ENCODE measurements at regions not wholly inside any gene's neighbourhood (a gene's known extent, or its start where the extent isn't known, plus 50 kb on each side); places are given as distances from the start of the nearest gene placed in this dataset.

DNA sequence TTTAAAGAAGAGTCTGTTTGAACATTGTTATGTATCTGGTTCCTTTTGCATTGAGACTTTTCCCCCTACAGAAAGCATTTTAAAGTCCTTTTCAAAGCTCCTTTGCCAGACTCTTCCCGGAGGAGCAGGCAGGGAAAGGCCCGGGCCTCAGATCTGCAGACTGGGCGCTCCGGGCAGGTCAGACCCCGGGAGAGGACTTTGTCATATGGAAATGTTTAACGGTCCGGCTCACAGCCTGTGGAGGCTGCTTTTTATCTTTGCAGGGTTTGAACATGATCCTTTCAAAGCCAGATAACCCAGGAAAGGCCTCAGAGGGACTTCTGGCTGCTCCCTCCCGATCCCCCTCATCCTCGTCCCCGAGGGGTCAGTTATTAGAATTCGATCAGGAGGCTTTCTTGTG lies 82.1 kb upstream of the IRX2 start:
- WGBS, 2 donors = 61% methylated on average over 11 of the region's 11 CpGs
- no peak for DNase-seq
- intact Hi-C loops (cut with DNase I) = no loop called here
- Histone ChIP-seq H3K4me3 (no peak overlapping the region), H3K27ac (no peak overlapping the region), H3K27me3 (peaks cover 0 to 6% (median 0%) of the 10 kb centered on the region in 3 donors), H3K36me3 (no peaks in the 10 kb centered on the region), H3K4me1 (no peaks in the 10 kb centered on the region), H3K9me3 (no peaks in the 10 kb centered on the region)
- TF ChIP-seq, protein P1, sequence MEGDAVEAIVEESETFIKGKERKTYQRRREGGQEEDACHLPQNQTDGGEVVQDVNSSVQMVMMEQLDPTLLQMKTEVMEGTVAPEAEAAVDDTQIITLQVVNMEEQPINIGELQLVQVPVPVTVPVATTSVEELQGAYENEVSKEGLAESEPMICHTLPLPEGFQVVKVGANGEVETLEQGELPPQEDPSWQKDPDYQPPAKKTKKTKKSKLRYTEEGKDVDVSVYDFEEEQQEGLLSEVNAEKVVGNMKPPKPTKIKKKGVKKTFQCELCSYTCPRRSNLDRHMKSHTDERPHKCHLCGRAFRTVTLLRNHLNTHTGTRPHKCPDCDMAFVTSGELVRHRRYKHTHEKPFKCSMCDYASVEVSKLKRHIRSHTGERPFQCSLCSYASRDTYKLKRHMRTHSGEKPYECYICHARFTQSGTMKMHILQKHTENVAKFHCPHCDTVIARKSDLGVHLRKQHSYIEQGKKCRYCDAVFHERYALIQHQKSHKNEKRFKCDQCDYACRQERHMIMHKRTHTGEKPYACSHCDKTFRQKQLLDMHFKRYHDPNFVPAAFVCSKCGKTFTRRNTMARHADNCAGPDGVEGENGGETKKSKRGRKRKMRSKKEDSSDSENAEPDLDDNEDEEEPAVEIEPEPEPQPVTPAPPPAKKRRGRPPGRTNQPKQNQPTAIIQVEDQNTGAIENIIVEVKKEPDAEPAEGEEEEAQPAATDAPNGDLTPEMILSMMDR (IDR thresholded peaks at IDR 0.05) = no peak
- TF ChIP-seq POLR2A (IDR thresholded peaks at IDR 0.05) = no peak

DNA sequence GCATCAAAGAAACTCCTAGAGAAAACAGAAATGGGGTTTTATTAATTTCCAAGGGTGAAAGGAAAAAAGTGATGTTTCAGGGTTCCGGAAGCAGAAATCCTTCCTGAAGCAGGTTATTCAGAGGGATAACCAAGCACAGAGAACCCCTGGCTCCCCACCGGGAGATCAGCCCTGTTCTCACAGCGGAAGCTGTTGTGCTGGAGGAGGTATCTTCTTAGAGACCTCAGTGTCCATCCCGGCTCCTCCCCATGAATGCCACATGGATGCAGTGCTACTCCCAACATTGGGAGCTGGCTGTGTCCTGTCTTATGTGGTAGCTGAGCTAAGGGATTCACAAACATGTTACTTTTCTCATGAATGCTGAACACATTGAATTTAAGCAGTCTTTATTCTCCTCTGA lies 80.9 kb upstream of the IRX2 start:
- Histone ChIP-seq H3K27ac (no peak overlapping the region), H3K4me1 (no peaks in the 10 kb centered on the region), H3K9me3 (no peaks in the 10 kb centered on the region), H3K36me3 (no peaks in the 10 kb centered on the region), H3K27me3 (peaks cover 0 to 6% (median 0%) of the 10 kb centered on the region in 3 donors), H3K4me3 (no peak overlapping the region)
- DNase-seq = no peak
- intact Hi-C loops (cut with DNase I) = no loop called here
- WGBS, 2 donors = 63 to 68% methylated on average over 4 of the region's 4 CpGs
- TF ChIP-seq EP300 (IDR thresholded peaks at IDR 0.05) (no peak), POLR2A (IDR thresholded peaks at IDR 0.05) (no peak), POLR2AphosphoS5 (IDR thresholded peaks at IDR 0.05) (no peak)
- TF ChIP-seq, protein P1 (IDR thresholded peaks at IDR 0.05) = no peak

DNA sequence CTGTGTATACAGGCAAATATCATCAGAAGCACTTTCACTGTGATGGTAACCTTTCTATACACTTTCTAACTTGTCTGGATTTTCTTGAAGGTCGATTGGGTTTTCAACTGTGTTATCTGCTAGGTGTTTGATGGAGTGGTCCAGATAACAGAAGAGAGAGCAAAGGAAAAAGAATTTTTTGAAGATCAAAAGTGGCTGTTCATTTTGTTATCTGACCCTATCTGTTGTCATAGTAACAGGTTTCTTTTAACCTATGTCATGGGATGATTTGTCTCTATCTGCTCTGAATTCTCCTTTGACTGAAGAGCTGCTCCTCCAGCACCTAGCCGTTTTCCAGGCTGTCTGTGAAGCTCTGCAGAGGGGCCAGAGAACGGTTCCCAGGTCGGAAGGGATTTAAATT lies 77.8 kb upstream of the IRX2 start:
- TF ChIP-seq, protein P1 (IDR thresholded peaks at IDR 0.05) = no peak
- no peak for TF ChIP-seq POLR2AphosphoS5 (IDR thresholded peaks at IDR 0.05)
- TF ChIP-seq EP300 (IDR thresholded peaks at IDR 0.05) = no peak
- TF ChIP-seq POLR2A (IDR thresholded peaks at IDR 0.05) = no peak
- H3K4me3 ChIP-seq = no peak overlapping the region
- H3K9me3 ChIP-seq = peaks cover 0 to 4% (median 0%) of the 10 kb centered on the region in 4 donors
- WGBS, 2 donors = 23 to 37% methylated on average over 4 of the region's 4 CpGs
- no peaks in the 10 kb centered on the region for H3K4me1 ChIP-seq
- no peaks in the 10 kb centered on the region for H3K27me3 ChIP-seq
- H3K27ac ChIP-seq = no peak overlapping the region
- H3K36me3 ChIP-seq = no peaks in the 10 kb centered on the region
- no peak for DNase-seq
- intact Hi-C loops (cut with DNase I) = no loop called here

DNA sequence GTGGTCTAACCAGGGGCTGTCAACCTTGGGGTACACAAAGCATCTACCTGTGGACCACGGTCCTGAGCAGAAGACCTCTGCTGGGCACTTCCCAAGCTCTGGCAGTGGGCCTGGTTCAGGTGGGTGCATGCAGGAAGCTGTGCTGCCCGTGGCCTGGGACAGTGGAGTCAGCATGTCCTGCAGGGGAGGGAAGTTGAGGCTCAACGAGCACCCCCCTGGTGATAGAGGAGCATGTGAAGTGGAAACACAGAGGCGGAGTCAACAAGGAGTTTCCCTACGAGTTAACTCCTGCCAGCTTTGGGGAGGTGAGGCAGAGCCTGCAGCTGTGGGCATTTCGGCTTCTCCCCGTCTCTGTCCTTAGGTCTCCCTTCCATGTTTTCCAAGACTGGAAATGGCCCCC lies 67.5 kb upstream of the IRX2 start:
- Histone ChIP-seq H3K27me3 (peaks cover 0 to 8% (median 0%) of the 10 kb centered on the region in 3 donors), H3K36me3 (no peaks in the 10 kb centered on the region), H3K9me3 (no peaks in the 10 kb centered on the region), H3K4me3 (no peak overlapping the region), H3K27ac (no peak overlapping the region), H3K4me1 (no peaks in the 10 kb centered on the region)
- intact Hi-C loops (cut with DNase I) = no loop called here
- DNase-seq = no peak
- 70 to 80% methylated on average over 7 of the region's 7 CpGs for WGBS, 2 donors
- no peak for TF ChIP-seq EP300 (IDR thresholded peaks at IDR 0.05)
- TF ChIP-seq, protein P1 (IDR thresholded peaks at IDR 0.05) = no peak
- no peak for TF ChIP-seq POLR2A (IDR thresholded peaks at IDR 0.05)
- no peak for TF ChIP-seq POLR2AphosphoS5 (IDR thresholded peaks at IDR 0.05)

DNA sequence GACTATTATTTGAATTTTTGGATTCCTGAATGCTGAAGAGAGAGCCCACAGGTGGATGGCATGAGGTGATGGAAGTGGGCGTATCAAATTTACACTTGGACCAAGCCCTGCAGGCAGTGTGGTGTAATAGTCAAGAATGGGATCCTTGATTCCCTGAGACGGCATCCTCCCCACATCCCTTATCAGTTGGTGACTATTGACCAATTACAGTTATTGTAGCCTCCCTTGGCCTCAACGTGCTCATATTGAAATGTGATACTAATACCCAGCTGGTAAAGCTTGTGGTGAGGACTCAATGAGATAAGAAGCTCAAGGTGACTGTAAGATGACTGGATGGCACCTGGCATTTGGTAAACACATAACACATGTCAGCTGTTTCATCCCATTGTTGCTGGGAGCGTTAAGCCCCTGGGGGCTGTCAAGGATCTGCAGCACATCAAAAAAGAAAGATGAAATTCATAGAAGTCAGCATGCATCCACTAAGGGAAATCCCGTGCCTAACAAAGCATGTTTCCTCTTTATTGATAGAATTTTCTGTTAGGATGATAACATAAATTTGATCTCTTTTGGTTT lies 65.6 kb upstream of the IRX2 start:
- H3K4me3 ChIP-seq = no peak overlapping the region
- H3K4me1 ChIP-seq = no peaks in the 10 kb centered on the region
- H3K27ac ChIP-seq = no peak overlapping the region
- H3K27me3 ChIP-seq = peaks cover 0 to 11% (median 0%) of the 10 kb centered on the region in 3 donors
- no peaks in the 10 kb centered on the region for H3K36me3 ChIP-seq
- no peak for DNase-seq
- intact Hi-C loops (cut with DNase I) = no loop called here
- no peaks in the 10 kb centered on the region for H3K9me3 ChIP-seq
- 57 to 69% methylated on average over 5 of the region's 5 CpGs for WGBS, 2 donors
- TF ChIP-seq POLR2AphosphoS5 (IDR thresholded peaks at IDR 0.05) = no peak
- TF ChIP-seq POLR2A (IDR thresholded peaks at IDR 0.05) = no peak
- TF ChIP-seq, protein P1 (IDR thresholded peaks at IDR 0.05) = no peak
- no peak for TF ChIP-seq EP300 (IDR thresholded peaks at IDR 0.05)

All from sigmoid colon (tissue), 6 donors.